Spleen (tissue), 7 donors: ENCODE measurements at regions not wholly inside any gene's neighbourhood (a gene's known extent, or its start where the extent isn't known, plus 50 kb on each side); places are given as distances from the start of the nearest gene placed in this dataset.

Source experiments
- POLR2A ChIP-seq, 3 donors: fragments of 450-650 bp; IDR thresholded peaks; one replicate each; pipeline ENCODE4 v1.5.1; 2017; ENCODE audit warnings: antibody characterized with exemption in 3 of 3, mild to moderate bottlenecking in 1 of 3
- POLR2AphosphoS5 ChIP-seq, 3 donors: sonication (generic); formaldehyde crosslinking; IDR thresholded peaks; one replicate each; pipeline ENCODE4 v1.5.1; 2017; ENCODE audit warnings: antibody characterized with exemption in 3 of 3
- TF ChIP-seq, protein P1 (sequence below), 11 experiments: fragments of 200-600 bp in 7 of 11; fragments of 450-650 bp in 4 of 11; sonication (generic) in 4 of 11; IDR thresholded peaks in 8 of 11; conservative IDR thresholded peaks in 3 of 11; 1 replicate in 7 of 11; 2 replicates in 4 of 11; pipeline versions ENCODE4 v1.4.0 to v1.8.0; 2016 to 2021; ENCODE audit warnings: antibody characterized with exemption in 11 of 11, inconsistent platforms in 4 of 11, mild to moderate bottlenecking in 1 of 11
- donor health status: DM: no; HTN: no; CAD: no; lungs with moderate emphysema.
- donor health status: DM: no; HTN: no; CAD: no.
- donor health status: DM: no; HTN: no; CAD: no.

DNA sequence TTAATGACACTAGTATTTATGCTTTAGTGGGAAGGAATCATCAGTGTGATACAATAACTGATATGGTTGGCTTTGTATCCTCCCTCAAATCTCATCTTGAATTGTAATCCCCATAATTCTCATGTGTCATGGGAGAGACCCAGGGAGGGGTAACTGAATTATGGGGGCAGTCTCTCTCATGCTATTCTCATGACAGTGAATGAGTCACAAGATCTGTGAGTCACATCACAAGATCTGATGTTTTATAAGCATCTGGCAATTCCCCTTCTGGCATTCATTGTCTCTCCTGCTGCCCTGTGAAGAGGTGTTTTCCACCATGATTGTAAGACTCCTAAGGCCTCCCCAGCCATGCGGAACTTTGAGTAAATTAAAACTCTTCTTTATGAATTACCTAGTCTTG lies 1760.3 kb downstream of the NCAM2 start:
- TF ChIP-seq, protein P1, sequence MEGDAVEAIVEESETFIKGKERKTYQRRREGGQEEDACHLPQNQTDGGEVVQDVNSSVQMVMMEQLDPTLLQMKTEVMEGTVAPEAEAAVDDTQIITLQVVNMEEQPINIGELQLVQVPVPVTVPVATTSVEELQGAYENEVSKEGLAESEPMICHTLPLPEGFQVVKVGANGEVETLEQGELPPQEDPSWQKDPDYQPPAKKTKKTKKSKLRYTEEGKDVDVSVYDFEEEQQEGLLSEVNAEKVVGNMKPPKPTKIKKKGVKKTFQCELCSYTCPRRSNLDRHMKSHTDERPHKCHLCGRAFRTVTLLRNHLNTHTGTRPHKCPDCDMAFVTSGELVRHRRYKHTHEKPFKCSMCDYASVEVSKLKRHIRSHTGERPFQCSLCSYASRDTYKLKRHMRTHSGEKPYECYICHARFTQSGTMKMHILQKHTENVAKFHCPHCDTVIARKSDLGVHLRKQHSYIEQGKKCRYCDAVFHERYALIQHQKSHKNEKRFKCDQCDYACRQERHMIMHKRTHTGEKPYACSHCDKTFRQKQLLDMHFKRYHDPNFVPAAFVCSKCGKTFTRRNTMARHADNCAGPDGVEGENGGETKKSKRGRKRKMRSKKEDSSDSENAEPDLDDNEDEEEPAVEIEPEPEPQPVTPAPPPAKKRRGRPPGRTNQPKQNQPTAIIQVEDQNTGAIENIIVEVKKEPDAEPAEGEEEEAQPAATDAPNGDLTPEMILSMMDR (IDR thresholded peaks at IDR 0.05 in 8 of 11, conservative IDR thresholded peaks at IDR 0.05 in 3 of 11): no peak
- TF ChIP-seq POLR2A (IDR thresholded peaks at IDR 0.05): no peak
- TF ChIP-seq POLR2AphosphoS5 (IDR thresholded peaks at IDR 0.05): no peak
